Gastroesophageal sphincter (tissue), 3 donors: ENCODE measurements at regions not wholly inside any gene's neighbourhood (a gene's known extent, or its start where the extent isn't known, plus 50 kb on each side); places are given as distances from the start of the nearest gene placed in this dataset.

Experiments used
- EP300 ChIP-seq: sonication (generic); formaldehyde crosslinking; IDR thresholded peaks from one replicate; pipeline ENCODE4 v1.6.1; 2017; ENCODE audit warnings: antibody characterized with exemption, mild to moderate bottlenecking
- POLR2A ChIP-seq, 2 donors: fragments of 450-650 bp; IDR thresholded peaks; one replicate each; pipeline ENCODE4 v1.6.1; 2017; ENCODE audit warnings: antibody characterized with exemption in 2 of 2, mild to moderate bottlenecking in 2 of 2, moderate library complexity in 1 of 2
- POLR2AphosphoS5 ChIP-seq: sonication (generic); formaldehyde crosslinking; IDR thresholded peaks from one replicate; pipeline ENCODE4 v1.6.1; 2017; ENCODE audit warnings: antibody characterized with exemption
- TF ChIP-seq, protein P1 (sequence below), 4 experiments: fragments of 200-600 bp in 2 of 4; fragments of 450-650 bp in 2 of 4; sonication (generic) in 1 of 4; IDR thresholded peaks; one replicate each; pipeline ENCODE4 v1.5.1; 2017 to 2019; ENCODE audit warnings: antibody characterized with exemption in 4 of 4, mild to moderate bottlenecking in 2 of 4, moderate library complexity in 2 of 4

DNA sequence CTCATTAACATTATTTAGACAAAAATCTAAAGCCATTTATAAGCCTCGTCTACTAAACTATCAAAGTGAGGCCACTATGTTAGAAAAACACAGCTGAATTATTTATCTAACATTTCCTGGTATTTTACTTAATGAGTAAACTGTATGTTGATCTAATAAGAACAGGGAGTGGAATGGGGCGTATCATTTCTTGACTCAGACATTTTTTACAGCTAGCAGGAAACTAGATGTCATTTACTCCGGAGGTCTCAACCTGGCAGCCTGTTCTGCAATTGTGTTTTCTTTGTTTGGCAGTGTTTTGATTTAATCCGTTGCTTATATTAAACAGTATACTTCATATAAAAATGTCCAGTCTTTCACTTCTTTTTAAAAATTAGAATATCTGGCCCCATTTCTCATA, 79.1 kb upstream of the ABI3BP start:
- TF ChIP-seq, protein P1, sequence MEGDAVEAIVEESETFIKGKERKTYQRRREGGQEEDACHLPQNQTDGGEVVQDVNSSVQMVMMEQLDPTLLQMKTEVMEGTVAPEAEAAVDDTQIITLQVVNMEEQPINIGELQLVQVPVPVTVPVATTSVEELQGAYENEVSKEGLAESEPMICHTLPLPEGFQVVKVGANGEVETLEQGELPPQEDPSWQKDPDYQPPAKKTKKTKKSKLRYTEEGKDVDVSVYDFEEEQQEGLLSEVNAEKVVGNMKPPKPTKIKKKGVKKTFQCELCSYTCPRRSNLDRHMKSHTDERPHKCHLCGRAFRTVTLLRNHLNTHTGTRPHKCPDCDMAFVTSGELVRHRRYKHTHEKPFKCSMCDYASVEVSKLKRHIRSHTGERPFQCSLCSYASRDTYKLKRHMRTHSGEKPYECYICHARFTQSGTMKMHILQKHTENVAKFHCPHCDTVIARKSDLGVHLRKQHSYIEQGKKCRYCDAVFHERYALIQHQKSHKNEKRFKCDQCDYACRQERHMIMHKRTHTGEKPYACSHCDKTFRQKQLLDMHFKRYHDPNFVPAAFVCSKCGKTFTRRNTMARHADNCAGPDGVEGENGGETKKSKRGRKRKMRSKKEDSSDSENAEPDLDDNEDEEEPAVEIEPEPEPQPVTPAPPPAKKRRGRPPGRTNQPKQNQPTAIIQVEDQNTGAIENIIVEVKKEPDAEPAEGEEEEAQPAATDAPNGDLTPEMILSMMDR (IDR thresholded peaks at IDR 0.05): no peak
- TF ChIP-seq POLR2A (IDR thresholded peaks at IDR 0.05) (no peak), POLR2AphosphoS5 (no peak), EP300 (no peak)
